GM21529 (cell line): ENCODE measurements at regions not wholly inside any gene's neighbourhood (a gene's known extent, or its start where the extent isn't known, plus 50 kb on each side); places are given as distances from the start of the nearest gene placed in this dataset.
"Not testable (repeated sequence)": the region's sequence is repeated elsewhere in the genome, so short reads cannot be mapped to it uniquely, and the experiment has no call there.

ENCODE experiments used
- ATAC-seq: cut with Tn5 transposase; IDR thresholded peaks from one replicate; pipeline ENCODE4 v1.9.1; 2021; ENCODE audit not compliant: unreplicated experiment

GRCh38 chr3:16768014-16768413, 116.7 kb upstream of the PLCL2 start:
- no peak for ATAC-seq

- ATAC-seq = no peak
Measured at GRCh38 chr3:16768956-16769355, 115.8 kb upstream of the PLCL2 start.

DNA sequence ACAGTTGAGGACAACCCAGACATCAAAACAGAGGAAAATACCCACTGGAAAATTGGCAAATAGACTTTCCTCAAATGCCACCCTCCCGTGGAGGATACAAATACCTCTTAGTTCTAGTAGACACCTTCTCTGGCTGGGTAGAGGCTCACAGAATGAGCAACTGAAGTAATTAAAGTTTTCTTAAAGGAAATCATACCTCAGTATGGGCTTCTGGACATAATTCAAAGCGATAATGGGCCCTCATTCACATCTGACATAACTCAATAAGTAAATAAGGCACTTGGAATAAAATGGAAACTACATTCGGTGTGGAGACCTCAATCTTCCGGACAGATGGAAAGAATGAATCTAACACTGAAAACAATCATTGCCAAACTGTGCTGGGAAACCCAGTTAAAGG, 115.2 kb upstream of the PLCL2 start:
- no peak for ATAC-seq

DNA sequence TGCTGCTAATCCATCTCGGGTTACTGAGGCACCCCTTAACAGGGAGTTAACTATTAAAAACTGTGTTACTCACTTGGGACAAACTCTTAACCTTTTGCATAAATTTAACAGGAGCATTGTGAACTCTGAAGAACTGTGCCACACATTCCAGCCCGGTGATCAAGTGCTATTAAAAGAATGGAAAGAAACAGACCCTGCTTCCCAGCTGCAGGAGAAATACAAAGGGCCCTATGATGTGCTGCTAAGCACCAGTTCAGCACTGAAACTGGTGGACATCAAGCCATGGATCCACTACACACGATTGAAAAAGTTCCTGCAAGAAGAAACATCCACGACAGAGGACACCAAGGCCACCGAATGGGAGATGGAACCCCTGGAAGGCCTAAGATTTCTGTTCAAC, 114.7 kb upstream of the PLCL2 start:
- no peak for ATAC-seq

GRCh38 chr3:16770792-16771191, 114.0 kb upstream of the PLCL2 start:
- no peak for ATAC-seq

DNA sequence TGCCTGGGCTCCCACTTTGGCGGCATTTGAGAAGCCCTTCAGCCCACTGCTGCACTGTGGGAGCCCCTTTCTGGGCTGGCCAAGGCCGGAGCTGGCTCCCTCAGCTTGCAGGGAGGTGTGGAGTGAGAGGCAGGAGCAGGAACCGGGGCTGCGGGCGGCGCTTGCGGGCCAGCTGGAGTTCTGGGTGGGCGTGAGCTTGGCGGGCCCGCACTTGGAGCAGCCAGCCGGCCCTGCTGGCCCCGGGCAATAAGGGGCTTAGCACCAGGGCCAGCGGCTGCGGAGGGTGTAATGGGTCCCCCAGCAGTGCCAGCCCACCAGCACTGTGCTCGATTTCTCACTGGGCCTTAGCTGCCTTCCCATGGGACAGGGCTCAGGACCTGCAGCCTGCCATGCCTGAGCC, 111.2 kb upstream of the PLCL2 start:
- not testable (repeated sequence) for ATAC-seq

- ATAC-seq = not testable (repeated sequence)
Measured at GRCh38 chr3:16774536-16774935, 110.2 kb upstream of the PLCL2 start.

GRCh38 chr3:16784973-16785372, 99.8 kb upstream of the PLCL2 start:
- ATAC-seq = no peak

DNA sequence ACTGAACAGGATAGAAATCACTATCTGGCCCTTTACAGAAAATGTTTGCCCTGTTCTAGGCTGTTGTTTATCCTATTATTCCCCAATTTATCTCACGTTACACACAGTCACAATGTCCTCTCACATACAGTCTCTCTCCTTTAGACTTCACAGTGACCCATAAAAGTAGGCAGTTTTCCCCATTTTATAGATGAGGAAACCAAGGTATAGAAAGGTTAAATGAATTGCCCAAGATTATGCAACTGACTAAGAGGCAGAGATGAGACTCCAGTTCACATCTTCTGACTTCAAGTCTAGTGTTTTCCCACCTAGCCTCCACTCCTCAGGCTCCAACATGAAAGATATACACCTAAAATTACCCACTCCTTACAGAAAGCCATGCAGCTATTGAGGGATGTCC, 99.3 kb upstream of the PLCL2 start:
- ATAC-seq = no peak

DNA sequence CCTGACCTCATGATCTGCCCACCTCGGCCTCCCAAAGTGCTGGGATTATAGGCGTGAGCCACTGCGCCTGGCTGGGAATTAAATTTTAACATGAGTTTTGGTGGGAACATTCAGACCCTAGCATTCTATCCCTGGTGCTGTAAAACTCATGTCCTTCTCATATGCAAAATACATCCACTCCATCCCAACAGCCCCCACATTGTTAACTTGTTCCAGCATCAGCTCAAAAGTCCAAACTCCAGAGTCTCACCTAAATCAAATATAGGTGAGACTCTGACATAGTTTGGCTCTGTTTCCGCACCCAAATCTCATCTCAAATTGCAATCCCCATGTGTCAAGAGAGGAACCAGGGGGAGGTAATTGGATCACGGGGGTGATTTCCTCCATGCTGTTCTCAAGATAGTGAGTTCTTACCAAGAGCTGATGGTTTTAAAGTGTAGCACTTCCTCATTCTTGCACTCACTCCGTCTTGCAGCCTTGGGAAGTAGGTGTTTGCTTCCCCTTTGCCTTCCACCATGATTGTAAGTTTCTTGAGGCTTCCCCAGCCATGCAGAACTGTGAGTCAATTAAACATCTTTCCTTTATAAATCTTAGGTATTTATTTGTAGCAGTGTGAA, 96.2 kb upstream of the PLCL2 start:
- no peak for ATAC-seq

GRCh38 chr3:16789344-16790120, 95.2 kb upstream of the PLCL2 start:
- ATAC-seq = no peak

DNA sequence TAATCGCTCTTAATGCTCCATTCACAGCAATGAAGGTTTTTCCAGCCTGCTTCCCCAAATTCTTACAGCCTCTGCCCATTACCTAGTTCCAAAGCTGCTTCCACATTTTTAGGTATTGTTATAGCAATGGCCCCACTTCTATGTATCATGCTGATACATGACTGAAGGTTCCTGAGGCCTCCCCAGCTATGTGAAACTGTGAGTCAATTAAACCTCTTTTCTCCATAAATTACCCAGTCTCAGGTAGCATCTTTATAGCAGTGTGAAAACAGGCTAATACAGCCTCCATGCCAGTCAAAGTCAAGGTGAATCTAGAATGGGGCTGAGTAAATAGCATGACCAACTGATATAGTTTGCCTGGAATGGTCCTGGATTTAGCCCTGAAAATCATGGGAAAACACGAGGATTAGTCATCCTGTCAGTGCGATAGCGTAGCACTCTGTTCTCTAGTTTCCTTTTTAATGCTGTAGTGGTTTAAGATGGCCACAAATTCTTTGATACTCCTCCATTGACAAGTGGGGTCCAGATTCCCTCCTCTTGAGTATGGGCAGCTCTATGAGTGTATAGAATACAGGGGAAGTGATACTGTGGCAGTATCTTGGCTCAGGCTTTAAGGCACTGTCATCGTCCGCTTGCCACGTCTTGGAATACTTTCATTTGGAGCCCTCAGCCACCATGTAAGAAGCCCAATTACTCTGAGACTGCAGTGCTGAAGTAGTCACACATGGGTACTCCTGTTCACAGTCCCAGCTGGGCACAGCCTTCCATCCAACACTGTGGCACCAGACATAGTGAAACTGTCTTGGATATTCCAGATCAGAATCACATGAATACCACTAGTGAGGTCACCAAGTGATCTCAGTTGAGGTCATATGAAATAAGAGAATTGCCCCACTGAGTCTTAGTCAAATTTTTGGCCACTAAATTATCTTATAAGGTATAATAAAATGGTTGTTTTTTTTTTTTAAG, 94.0 kb upstream of the PLCL2 start:
- ATAC-seq = no peak

GRCh38 chr3:16793321-16793720, 91.4 kb upstream of the PLCL2 start:
- no peak for ATAC-seq

DNA sequence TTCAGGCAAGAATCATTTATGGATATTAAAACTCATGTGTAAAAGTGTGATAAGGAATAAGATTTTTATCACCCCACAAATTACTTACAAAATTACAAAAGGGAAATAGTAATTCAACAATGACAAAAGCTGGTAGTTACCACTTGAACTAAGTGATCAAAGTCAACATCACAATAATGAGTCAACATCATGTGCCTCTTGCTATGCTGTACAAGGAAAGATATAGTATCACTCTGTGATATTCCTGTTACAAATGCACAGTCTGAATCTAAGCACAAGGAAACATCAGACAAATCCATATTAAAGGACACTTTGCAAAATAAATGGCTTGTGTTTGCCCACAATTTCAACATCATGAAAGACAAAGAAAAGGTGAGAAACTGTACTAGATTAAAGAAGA, 90.5 kb upstream of the PLCL2 start:
- no peak for ATAC-seq

- ATAC-seq = no peak
Measured at GRCh38 chr3:16795581-16795980, 89.2 kb upstream of the PLCL2 start.

- ATAC-seq = no peak
Measured at GRCh38 chr3:16797831-16798230, 86.9 kb upstream of the PLCL2 start.

- ATAC-seq = no peak
Measured at GRCh38 chr3:16798738-16799137, 86.0 kb upstream of the PLCL2 start.

GRCh38 chr3:16800361-16800760, 84.4 kb upstream of the PLCL2 start:
- ATAC-seq = no peak

DNA sequence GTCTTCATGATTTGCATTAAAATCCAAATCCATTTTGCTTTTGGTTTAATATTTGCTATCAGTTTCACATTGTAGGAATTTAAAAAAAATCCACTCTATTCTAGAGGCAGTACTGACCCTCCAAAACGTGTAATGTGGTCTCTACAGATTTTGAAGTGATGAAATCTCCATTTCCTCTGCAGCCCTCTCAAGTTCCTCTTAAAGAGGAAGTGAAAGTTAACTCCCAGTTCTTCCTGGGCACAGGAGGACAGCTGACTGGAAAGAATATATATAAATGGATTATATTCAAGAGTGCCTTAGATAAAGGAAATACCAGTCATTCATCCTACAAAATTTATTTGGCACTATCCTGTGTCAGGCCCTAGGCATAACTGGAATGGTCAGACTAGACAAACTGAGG, 83.5 kb upstream of the PLCL2 start:
- ATAC-seq = no peak

GRCh38 chr3:16801698-16802097, 83.1 kb upstream of the PLCL2 start:
- no peak for ATAC-seq

GRCh38 chr3:16802389-16802788, 82.4 kb upstream of the PLCL2 start:
- peak; percentile 72 for ATAC-seq

- no peak for ATAC-seq
Measured at GRCh38 chr3:16803019-16803418, 81.7 kb upstream of the PLCL2 start.
